ENCODE measurements at regions not wholly inside any gene's neighbourhood (a gene's known extent, or its start where the extent isn't known, plus 50 kb on each side); places are given as distances from the start of the nearest gene placed in this dataset.

DNA sequence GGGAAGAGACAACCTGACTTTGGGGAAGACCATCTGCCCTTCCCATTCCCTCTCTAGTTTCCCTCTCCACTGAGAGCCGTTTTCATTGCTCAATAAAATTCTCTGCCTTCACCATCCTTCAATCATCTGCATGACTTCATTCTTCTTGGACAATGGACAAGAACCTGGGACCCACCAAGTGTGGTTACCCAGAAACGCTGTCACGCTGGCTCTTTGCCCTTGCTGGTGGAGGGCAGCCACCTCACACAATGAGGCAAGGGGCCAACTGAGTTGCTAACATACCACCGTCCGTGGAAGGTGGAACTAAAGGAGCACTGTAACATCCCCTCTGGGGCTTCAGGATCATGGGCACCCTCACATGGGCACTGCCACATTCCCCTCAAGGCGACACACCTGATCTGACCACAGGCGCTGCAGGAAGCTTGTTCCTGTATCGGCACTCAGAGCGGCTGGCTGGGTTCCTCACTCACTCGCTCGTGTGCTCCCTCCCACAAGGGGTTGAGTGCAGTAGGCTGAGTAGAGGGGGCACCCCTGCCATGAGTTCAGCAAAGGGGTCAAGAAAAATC is 652.4 kb downstream of the PLPP3 start:
- Histone ChIP-seq H3K36me3 (ENCODE audit: insufficient read depth, low read length) (no peaks in the 10 kb centered on the region), H3K9me3 (ENCODE audit: low read depth, low read length) (no peaks in the 10 kb centered on the region), H3K4me3 (no peak overlapping the region), H3K27ac (no peak overlapping the region), H3K9ac (ENCODE audit: insufficient read length) (no peak overlapping the region)
- no peak for DNase-seq (ENCODE audit: low read depth, low spot score)
- no peak for TF ChIP-seq POLR2AphosphoS5 (IDR thresholded peaks at IDR 0.05; ENCODE audit: borderline replicate concordance, low read depth, low read length)
- TF ChIP-seq EZH2 (IDR thresholded peaks at IDR 0.05), result no peak
- no peak for TF ChIP-seq FOXP2 (optimal IDR thresholded peaks at IDR 0.05; ENCODE audit: control extremely low read depth, extremely low read length, insufficient read depth)

DNA sequence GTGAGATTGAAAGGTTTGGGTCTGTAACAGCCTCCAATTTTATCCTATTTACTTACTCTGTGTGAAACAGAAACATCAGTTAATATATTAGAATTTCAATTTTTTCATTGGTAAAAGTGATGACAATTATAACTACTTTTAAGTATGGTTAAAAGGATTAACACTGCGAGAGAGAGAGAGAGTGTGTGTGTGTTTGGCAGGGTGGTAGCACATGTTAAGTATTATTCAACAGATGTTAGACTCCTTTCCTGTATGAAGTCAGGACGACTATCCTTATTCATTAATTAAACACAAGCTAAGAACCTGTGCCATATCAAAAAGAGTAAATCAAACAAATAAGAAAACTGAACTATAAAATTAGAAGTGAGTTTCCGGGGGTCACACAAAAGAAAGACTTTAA is 662.5 kb downstream of the PLPP3 start:
- no peaks in the 10 kb centered on the region for H3K9me3 ChIP-seq (ENCODE audit: low read depth, low read length)
- H3K27ac ChIP-seq, result no peak overlapping the region
- no peak for TF ChIP-seq POLR2AphosphoS5 (IDR thresholded peaks at IDR 0.05; ENCODE audit: borderline replicate concordance, low read depth, low read length)
- TF ChIP-seq EZH2 (IDR thresholded peaks at IDR 0.05), result no peak
- no peak for TF ChIP-seq FOXP2 (optimal IDR thresholded peaks at IDR 0.05; ENCODE audit: control extremely low read depth, extremely low read length, insufficient read depth)
- no peak overlapping the region for H3K9ac ChIP-seq (ENCODE audit: insufficient read length)
- H3K36me3 ChIP-seq (ENCODE audit: insufficient read depth, low read length), result no peaks in the 10 kb centered on the region
- no peak for DNase-seq (ENCODE audit: low read depth, low spot score)
- no peak overlapping the region for H3K4me3 ChIP-seq

DNA sequence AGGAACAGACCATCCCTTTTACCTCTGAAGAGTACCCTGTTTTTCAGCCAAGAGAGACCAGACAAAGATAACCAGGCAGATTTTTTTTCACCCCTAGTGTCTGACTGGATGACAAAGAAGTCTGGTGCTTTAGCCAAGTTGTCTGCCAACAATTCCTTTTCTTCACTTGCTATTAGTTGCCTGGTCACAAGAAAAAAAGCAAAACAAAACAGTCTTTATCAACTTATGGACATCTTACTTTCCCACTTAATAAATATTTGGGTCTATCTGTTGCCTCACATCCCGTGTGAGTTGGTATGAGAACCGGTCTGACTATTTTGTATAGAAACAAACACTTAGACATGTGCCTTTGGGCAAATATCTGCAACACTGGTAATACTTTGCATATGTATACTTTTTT is 662.9 kb downstream of the PLPP3 start:
- no peak overlapping the region for H3K4me3 ChIP-seq
- no peaks in the 10 kb centered on the region for H3K9me3 ChIP-seq (ENCODE audit: low read depth, low read length)
- TF ChIP-seq POLR2AphosphoS5 (IDR thresholded peaks at IDR 0.05; ENCODE audit: borderline replicate concordance, low read depth, low read length) (no peak), EZH2 (IDR thresholded peaks at IDR 0.05) (no peak), FOXP2 (optimal IDR thresholded peaks at IDR 0.05; ENCODE audit: control extremely low read depth, extremely low read length, insufficient read depth) (no peak)
- no peak for DNase-seq (ENCODE audit: low read depth, low spot score)
- no peak overlapping the region for H3K27ac ChIP-seq
- no peak overlapping the region for H3K9ac ChIP-seq (ENCODE audit: insufficient read length)
- H3K36me3 ChIP-seq (ENCODE audit: insufficient read depth, low read length), result no peaks in the 10 kb centered on the region

DNA sequence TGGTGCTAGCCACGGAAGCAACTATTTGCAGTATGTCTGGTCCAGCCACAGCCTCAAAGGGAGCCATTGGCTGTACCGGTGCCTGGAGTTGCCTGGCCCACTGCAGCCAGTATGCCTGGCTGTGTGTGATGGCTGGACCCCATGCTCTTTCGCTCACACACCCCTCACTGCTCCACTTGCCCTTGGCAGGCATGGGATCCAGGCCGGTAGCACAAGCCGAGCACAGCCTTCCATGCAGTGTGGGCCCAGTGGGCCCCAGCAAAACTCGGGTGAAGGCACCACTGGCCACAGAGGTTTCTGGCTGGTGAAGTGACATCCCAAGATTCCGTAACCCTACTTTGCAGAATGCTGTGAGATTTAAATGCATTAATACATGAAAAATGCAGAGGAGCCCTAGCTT is 665.8 kb downstream of the PLPP3 start:
- Histone ChIP-seq H3K36me3 (ENCODE audit: insufficient read depth, low read length) (no peaks in the 10 kb centered on the region), H3K9ac (ENCODE audit: insufficient read length) (no peak overlapping the region), H3K27ac (no peak overlapping the region), H3K9me3 (ENCODE audit: low read depth, low read length) (no peaks in the 10 kb centered on the region), H3K4me3 (no peak overlapping the region)
- no peak for DNase-seq (ENCODE audit: low read depth, low spot score)
- TF ChIP-seq FOXP2 (optimal IDR thresholded peaks at IDR 0.05; ENCODE audit: control extremely low read depth, extremely low read length, insufficient read depth), result no peak
- no peak for TF ChIP-seq POLR2AphosphoS5 (IDR thresholded peaks at IDR 0.05; ENCODE audit: borderline replicate concordance, low read depth, low read length)
- no peak for TF ChIP-seq EZH2 (IDR thresholded peaks at IDR 0.05)

DNA sequence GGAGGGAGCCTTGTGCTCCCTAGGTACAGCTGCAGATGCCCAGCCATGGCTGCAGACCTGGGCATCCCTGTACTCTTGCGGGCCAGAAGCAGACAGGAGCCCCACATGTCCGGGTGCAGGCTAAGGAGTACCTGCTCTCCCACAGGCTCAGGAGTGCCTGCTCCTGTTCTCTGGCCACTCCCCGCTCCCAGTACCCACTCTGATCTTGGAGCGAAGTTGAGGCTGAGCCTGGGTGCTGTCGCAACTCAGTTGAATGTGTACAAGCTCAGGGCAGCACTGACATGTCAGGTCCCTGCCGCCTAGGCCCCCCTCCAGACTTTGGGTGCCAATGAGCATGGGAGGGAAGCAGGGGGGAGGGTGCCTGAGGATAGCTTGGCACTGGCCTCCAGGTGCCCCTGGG is 666.9 kb downstream of the PLPP3 start:
- no peak overlapping the region for H3K9ac ChIP-seq (ENCODE audit: insufficient read length)
- H3K4me3 ChIP-seq, result no peak overlapping the region
- DNase-seq (ENCODE audit: low read depth, low spot score), result no peak
- TF ChIP-seq POLR2AphosphoS5 (IDR thresholded peaks at IDR 0.05; ENCODE audit: borderline replicate concordance, low read depth, low read length) (no peak), EZH2 (IDR thresholded peaks at IDR 0.05) (no peak), FOXP2 (optimal IDR thresholded peaks at IDR 0.05; ENCODE audit: control extremely low read depth, extremely low read length, insufficient read depth) (no peak)
- no peaks in the 10 kb centered on the region for H3K9me3 ChIP-seq (ENCODE audit: low read depth, low read length)
- no peaks in the 10 kb centered on the region for H3K36me3 ChIP-seq (ENCODE audit: insufficient read depth, low read length)
- no peak overlapping the region for H3K27ac ChIP-seq

DNA sequence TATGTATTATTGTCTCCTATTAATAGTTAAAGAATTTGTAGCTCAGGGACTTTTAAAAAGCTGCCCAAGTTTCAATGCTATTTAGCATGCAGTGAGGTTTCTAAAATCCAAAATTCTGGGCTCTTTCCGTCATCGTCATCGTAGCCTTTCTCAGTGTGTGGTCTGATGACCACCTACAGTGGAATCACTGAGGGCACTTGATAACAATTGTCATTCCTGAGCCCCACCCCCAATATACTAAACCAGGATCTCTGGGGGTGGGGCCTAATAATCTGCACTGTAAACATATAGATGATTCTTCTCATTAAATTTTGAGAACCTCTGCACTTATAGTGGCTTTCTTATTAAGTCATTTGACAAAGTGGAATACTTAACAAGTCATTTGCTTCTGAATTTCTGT is 674.8 kb downstream of the PLPP3 start:
- Histone ChIP-seq H3K27ac (no peak overlapping the region), H3K36me3 (ENCODE audit: insufficient read depth, low read length) (no peaks in the 10 kb centered on the region), H3K4me3 (no peak overlapping the region), H3K9me3 (ENCODE audit: low read depth, low read length) (no peaks in the 10 kb centered on the region), H3K9ac (ENCODE audit: insufficient read length) (no peak overlapping the region)
- no peak for DNase-seq (ENCODE audit: low read depth, low spot score)
- no peak for TF ChIP-seq FOXP2 (optimal IDR thresholded peaks at IDR 0.05; ENCODE audit: control extremely low read depth, extremely low read length, insufficient read depth)
- TF ChIP-seq EZH2 (IDR thresholded peaks at IDR 0.05), result no peak
- TF ChIP-seq POLR2AphosphoS5 (IDR thresholded peaks at IDR 0.05; ENCODE audit: borderline replicate concordance, low read depth, low read length), result no peak

DNA sequence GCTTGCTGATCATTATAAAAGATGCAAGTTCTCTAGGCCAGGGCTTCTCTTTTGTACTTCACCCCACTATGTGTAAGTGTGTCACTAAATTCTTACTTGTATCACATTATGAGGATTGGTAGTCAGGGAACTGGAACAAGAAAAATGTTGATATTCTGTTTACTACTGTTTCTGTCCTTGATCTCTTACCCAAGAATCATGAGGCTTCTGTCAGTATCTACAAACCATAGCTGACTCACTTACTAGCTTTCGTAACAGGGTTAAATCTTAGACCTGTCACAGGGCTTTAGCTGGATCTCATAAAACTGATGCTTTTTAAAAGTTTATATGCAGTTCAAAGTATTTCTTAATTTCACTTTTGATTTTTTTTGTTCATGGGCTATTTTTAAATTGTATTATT is 681.2 kb downstream of the PLPP3 start:
- Histone ChIP-seq H3K9me3 (ENCODE audit: low read depth, low read length) (no peaks in the 10 kb centered on the region), H3K36me3 (ENCODE audit: insufficient read depth, low read length) (no peaks in the 10 kb centered on the region), H3K27ac (no peak overlapping the region), H3K9ac (ENCODE audit: insufficient read length) (no peak overlapping the region), H3K4me3 (no peak overlapping the region)
- DNase-seq (ENCODE audit: low read depth, low spot score), result no peak
- TF ChIP-seq POLR2AphosphoS5 (IDR thresholded peaks at IDR 0.05; ENCODE audit: borderline replicate concordance, low read depth, low read length) (no peak), EZH2 (IDR thresholded peaks at IDR 0.05) (no peak), FOXP2 (optimal IDR thresholded peaks at IDR 0.05; ENCODE audit: control extremely low read depth, extremely low read length, insufficient read depth) (no peak)

DNA sequence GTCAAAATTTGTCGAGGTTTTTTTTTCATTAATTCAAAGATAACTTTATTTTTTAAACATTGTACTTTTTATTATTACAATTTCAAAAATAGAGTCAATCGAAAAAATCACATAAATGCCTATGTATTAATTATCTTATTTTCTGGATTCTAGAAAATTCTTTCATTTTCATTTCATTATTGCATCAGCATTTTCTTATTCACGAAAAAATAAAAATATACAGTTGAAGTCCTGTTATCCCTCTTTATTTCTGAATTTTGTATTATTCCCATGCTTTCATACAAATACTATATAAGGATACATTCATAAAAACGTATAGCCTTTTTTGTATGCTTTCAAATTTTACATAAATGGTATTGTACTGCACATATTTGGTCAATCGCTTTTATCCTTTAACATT is 681.0 kb upstream of the USP24 start:
- H3K36me3 ChIP-seq (ENCODE audit: insufficient read depth, low read length), result no peaks in the 10 kb centered on the region
- no peak overlapping the region for H3K9ac ChIP-seq (ENCODE audit: insufficient read length)
- H3K4me3 ChIP-seq, result no peak overlapping the region
- DNase-seq (ENCODE audit: low read depth, low spot score), result no peak
- no peak for TF ChIP-seq POLR2AphosphoS5 (IDR thresholded peaks at IDR 0.05; ENCODE audit: borderline replicate concordance, low read depth, low read length)
- no peak for TF ChIP-seq EZH2 (IDR thresholded peaks at IDR 0.05)
- no peak for TF ChIP-seq FOXP2 (optimal IDR thresholded peaks at IDR 0.05; ENCODE audit: control extremely low read depth, extremely low read length, insufficient read depth)
- H3K9me3 ChIP-seq (ENCODE audit: low read depth, low read length), result no peaks in the 10 kb centered on the region
- no peak overlapping the region for H3K27ac ChIP-seq

DNA sequence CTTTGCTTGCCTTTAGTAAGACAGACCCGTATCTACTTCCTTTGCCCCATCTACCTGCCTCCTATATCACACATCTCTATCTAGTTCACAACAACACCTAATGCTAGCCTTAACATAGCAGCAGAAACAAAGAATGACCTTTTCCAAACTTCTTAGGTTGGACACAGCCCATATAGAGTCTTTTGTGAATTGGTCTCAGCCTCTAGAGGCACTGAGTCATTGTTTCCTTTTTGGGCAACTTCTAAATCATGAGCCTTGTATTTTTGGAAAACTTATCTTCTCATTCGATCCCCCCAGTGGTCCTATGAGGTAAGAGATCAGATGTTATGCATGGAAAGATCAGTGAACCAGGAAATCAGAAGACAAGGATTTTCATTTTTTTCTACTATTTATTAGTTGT is 679.4 kb upstream of the USP24 start:
- no peak for TF ChIP-seq FOXP2 (optimal IDR thresholded peaks at IDR 0.05; ENCODE audit: control extremely low read depth, extremely low read length, insufficient read depth)
- TF ChIP-seq POLR2AphosphoS5 (IDR thresholded peaks at IDR 0.05; ENCODE audit: borderline replicate concordance, low read depth, low read length), result no peak
- TF ChIP-seq EZH2 (IDR thresholded peaks at IDR 0.05), result no peak
- no peaks in the 10 kb centered on the region for H3K36me3 ChIP-seq (ENCODE audit: insufficient read depth, low read length)
- no peaks in the 10 kb centered on the region for H3K9me3 ChIP-seq (ENCODE audit: low read depth, low read length)
- H3K27ac ChIP-seq, result no peak overlapping the region
- H3K4me3 ChIP-seq, result no peak overlapping the region
- H3K9ac ChIP-seq (ENCODE audit: insufficient read length), result no peak overlapping the region
- DNase-seq (ENCODE audit: low read depth, low spot score), result no peak
